Neuronal stem cell (in vitro differentiated cells): ENCODE measurements at regions not wholly inside any gene's neighbourhood (a gene's known extent, or its start where the extent isn't known, plus 50 kb on each side); places are given as distances from the start of the nearest gene placed in this dataset.

Experiments
- DNase-seq: peaks from one replicate; pipeline ENCODE4 v3.0.0-alpha.2; 2013; ENCODE audit warnings: low spot score
- H2AFZ ChIP-seq: one replicate; pipeline ENCODE4 v1.6.1; 2013; ENCODE audit warnings: mild to moderate bottlenecking, low read length, inconsistent platforms
- H2AK5ac ChIP-seq: 2 replicates; pipeline ENCODE4 v1.6.1; 2013; ENCODE audit warnings: low read depth, mild to moderate bottlenecking, inconsistent platforms, low read length, moderate library complexity, mixed read lengths
- H2BK120ac ChIP-seq: 2 replicates; pipeline ENCODE4 v1.6.1; 2013; ENCODE audit warnings: low read depth, mild to moderate bottlenecking, inconsistent platforms, low read length, moderate library complexity, mixed read lengths
- H2BK12ac ChIP-seq: one replicate; pipeline ENCODE4 v1.6.1; 2013; ENCODE audit warnings: low read length, inconsistent platforms
- H2BK15ac ChIP-seq: 2 replicates; pipeline ENCODE4 v1.6.1; 2013; ENCODE audit warnings: mild to moderate bottlenecking, low read length, inconsistent platforms, mixed read lengths
- H2BK5ac ChIP-seq: one replicate; pipeline ENCODE4 v1.6.1; 2013; ENCODE audit warnings: inconsistent platforms, mild to moderate bottlenecking, low read length, moderate library complexity
- H3K14ac ChIP-seq: one replicate; pipeline ENCODE4 v1.6.1; 2013; ENCODE audit warnings: low read length, inconsistent platforms
- H3K18ac ChIP-seq: 2 replicates; pipeline ENCODE4 v1.6.1; 2013; ENCODE audit warnings: low read length, inconsistent platforms
- H3K23ac ChIP-seq: 2 replicates; pipeline ENCODE4 v1.6.1; 2013; ENCODE audit warnings: low read depth, mild to moderate bottlenecking, mixed read lengths, low read length, inconsistent platforms; ENCODE audit not compliant: poor library complexity
- H3K27ac ChIP-seq: replicated peaks from 3 replicates; pipeline ENCODE4 v1.5.1; 2013; ENCODE audit warnings: low read length, inconsistent platforms
- H3K27me3 ChIP-seq, 3 experiments: 2 replicates each; pipeline ENCODE4 v1.6.1; 2013; ENCODE audit warnings: low read length in 3 of 3, mild to moderate bottlenecking in 2 of 3, inconsistent platforms in 1 of 3, low read depth in 1 of 3, mixed read lengths in 1 of 3, moderate library complexity in 1 of 3; ENCODE audit not compliant: control insufficient read depth in 3 of 3, insufficient read depth in 3 of 3
- H3K36me3 ChIP-seq, 2 donors: replicated peaks in 1 of 2; 2 replicates each; pipeline ENCODE4 v1.6.1; 2013; ENCODE audit warnings: low read length in 2 of 2; ENCODE audit not compliant: control insufficient read depth in 2 of 2, insufficient read depth in 2 of 2
- H3K4ac ChIP-seq: 2 replicates; pipeline ENCODE4 v1.6.1; 2013; ENCODE audit warnings: inconsistent platforms, mild to moderate bottlenecking, low read length, moderate library complexity
- H3K4me1 ChIP-seq, 2 donors: 1 replicate in 1 of 2; 2 replicates in 1 of 2; pipeline ENCODE4 v1.6.1; 2013; ENCODE audit warnings: low read length in 2 of 2, low read depth in 1 of 2; ENCODE audit not compliant: control insufficient read depth in 2 of 2, insufficient read depth in 1 of 2
- H3K4me2 ChIP-seq: one replicate; pipeline ENCODE4 v1.6.1; 2013; ENCODE audit warnings: mild to moderate bottlenecking, low read length, inconsistent platforms; ENCODE audit not compliant: insufficient read depth, poor library complexity, severe bottlenecking
- H3K4me3 ChIP-seq, 2 donors: 2 replicates each; pipeline ENCODE4 v1.5.1; 2013; ENCODE audit warnings: low read length in 2 of 2, mild to moderate bottlenecking in 2 of 2, inconsistent platforms in 1 of 2, moderate library complexity in 1 of 2
- H3K79me1 ChIP-seq: one replicate; pipeline ENCODE4 v1.6.1; 2013; ENCODE audit warnings: low read depth, mild to moderate bottlenecking, inconsistent platforms, low read length, moderate library complexity
- H3K9ac ChIP-seq: one replicate; pipeline ENCODE4 v1.6.1; 2013; ENCODE audit warnings: mild to moderate bottlenecking, low read depth, low read length, inconsistent platforms; ENCODE audit not compliant: poor library complexity
- H3K9me3 ChIP-seq, 2 donors: replicated peaks in 1 of 2; 2 replicates each; pipeline versions ENCODE3 to v1.6.1; 2013; ENCODE audit warnings: low read length in 2 of 2, mild to moderate bottlenecking in 2 of 2, inconsistent platforms in 1 of 2, low read depth in 1 of 2, mixed read lengths in 1 of 2, moderate library complexity in 1 of 2; ENCODE audit not compliant: control insufficient read depth in 2 of 2, insufficient read depth in 1 of 2
- H4K8ac ChIP-seq: one replicate; pipeline ENCODE4 v1.6.1; 2013; ENCODE audit warnings: low read depth, mild to moderate bottlenecking, inconsistent platforms, low read length, moderate library complexity
- H4K91ac ChIP-seq: one replicate; pipeline ENCODE4 v1.6.1; 2013; ENCODE audit warnings: low read length, low read depth, mild to moderate bottlenecking, inconsistent platforms; ENCODE audit not compliant: poor library complexity
- WGBS, 2 donors: extraction: QIAGEN DNeasy Blood & Tissue Kit; methylation state at CpG; one replicate each; pipeline ENCODE4 v1.1.7; 2013; ENCODE audit warnings: missing lambda C conversion rate in 2 of 2, mixed read lengths in 1 of 2; ENCODE audit not compliant: insufficient read length in 2 of 2, insufficient replicate concordance in 1 of 2; ENCODE audit errors: extremely low coverage in 2 of 2; 5-methylcytosine and 5-hydroxymethylcytosine counted together

DNA sequence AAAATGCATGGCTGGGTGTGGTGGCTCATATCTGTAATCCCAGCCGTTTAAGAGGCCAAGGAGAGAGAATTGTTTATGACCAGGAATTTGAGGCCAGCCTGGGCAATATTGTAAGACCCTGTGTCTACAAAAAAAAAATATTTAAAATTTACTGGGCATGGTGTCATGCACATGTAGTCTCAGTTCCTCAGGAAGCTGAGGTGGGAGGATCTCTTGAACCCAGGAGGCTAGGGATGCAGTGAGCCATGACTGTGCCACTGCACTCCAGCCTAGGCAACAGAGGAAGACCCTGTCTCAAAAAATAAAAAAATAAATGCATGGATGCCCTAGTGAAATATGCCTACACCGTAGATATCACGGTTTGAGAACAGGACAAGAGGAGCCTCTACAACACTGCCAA is 1331.2 kb upstream of the B3GALT2 start:
- Histone ChIP-seq H3K79me1 (no peaks in the 10 kb centered on the region), H3K18ac (no peak overlapping the region), H2BK5ac (no peak overlapping the region), H3K27ac (no peak overlapping the region), H4K91ac (no peak overlapping the region), H2BK120ac (no peak overlapping the region), H3K4me2 (no peak overlapping the region), H3K9ac (no peak overlapping the region), H2AFZ (no peak overlapping the region), H2BK15ac (no peak overlapping the region), H2BK12ac (no peak overlapping the region), H3K9me3 (peaks cover 0 to 3% of the 10 kb centered on the region in 2 donors), H3K4me3 (no peak overlapping the region), H3K23ac (no peak overlapping the region), H2AK5ac (no peak overlapping the region), H3K4ac (no peak overlapping the region), H4K8ac (no peak overlapping the region), H3K14ac (no peak overlapping the region), H3K4me1 (no peaks in the 10 kb centered on the region), H3K27me3 (no peaks in the 10 kb centered on the region), H3K36me3 (no peaks in the 10 kb centered on the region)
- no CpG with 5 or more reads among the region's 3 CpGs for WGBS, 2 donors
- DNase-seq = no peak

DNA sequence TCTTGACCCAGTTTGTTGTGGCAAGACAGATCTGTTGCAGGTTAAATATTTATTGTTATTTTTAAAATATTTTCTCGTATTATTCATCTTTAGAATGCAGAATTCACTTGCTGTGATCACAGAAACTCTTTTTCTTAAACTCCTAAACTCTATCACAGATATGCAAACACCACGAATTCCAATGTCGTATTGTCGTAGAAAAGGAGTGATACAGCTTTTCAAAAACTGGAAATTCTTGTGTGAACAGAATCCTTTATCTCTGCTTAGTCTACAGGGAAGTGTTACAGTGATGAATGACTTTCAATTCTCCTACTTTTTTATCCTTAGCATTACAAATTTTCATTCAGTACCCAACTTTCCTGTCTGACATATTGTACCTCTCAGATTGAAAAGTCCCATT is 1329.5 kb upstream of the B3GALT2 start:
- H3K27ac ChIP-seq = no peak overlapping the region
- no peaks in the 10 kb centered on the region for H3K79me1 ChIP-seq
- no peak overlapping the region for H2BK15ac ChIP-seq
- no peak for DNase-seq
- no peak overlapping the region for H3K14ac ChIP-seq
- no peak overlapping the region for H2AK5ac ChIP-seq
- no peak overlapping the region for H2AFZ ChIP-seq
- H4K8ac ChIP-seq = no peak overlapping the region
- H2BK120ac ChIP-seq = no peak overlapping the region
- H3K4ac ChIP-seq = no peak overlapping the region
- no peak overlapping the region for H3K4me3 ChIP-seq
- H3K4me1 ChIP-seq = no peaks in the 10 kb centered on the region
- no peaks in the 10 kb centered on the region for H3K36me3 ChIP-seq
- no peak overlapping the region for H4K91ac ChIP-seq
- no peak overlapping the region for H3K18ac ChIP-seq
- no peak overlapping the region for H3K23ac ChIP-seq
- no peak overlapping the region for H2BK12ac ChIP-seq
- peaks cover 3% of the 10 kb centered on the region in 2 donors for H3K9me3 ChIP-seq
- whole genome bisulfite sequencing, 2 donors = no CpG with 5 or more reads among the region's 4 CpGs
- no peak overlapping the region for H3K9ac ChIP-seq
- no peaks in the 10 kb centered on the region for H3K27me3 ChIP-seq
- no peak overlapping the region for H3K4me2 ChIP-seq
- no peak overlapping the region for H2BK5ac ChIP-seq

DNA sequence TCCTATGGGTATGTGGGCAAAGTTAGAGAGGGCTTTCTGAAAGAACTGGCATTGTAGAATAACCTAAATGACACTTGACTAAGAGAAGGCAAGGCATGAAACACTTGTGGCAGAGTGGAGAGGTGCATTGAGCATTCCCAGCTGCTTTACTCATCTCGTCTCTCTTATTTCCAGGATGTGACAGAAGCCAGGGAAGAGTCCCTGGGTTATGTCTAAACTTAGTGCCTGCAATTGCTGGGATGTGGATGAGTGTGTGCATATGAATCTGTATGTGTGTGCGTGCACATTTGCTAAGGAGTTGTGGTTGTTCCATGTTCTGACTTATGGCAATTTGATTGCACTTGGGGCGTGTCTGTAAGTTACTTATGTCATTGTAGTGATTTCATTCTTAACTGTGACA is 1326.5 kb upstream of the B3GALT2 start:
- Histone ChIP-seq H3K27me3 (no peaks in the 10 kb centered on the region), H3K18ac (no peak overlapping the region), H4K8ac (no peak overlapping the region), H2BK15ac (no peak overlapping the region), H2BK120ac (no peak overlapping the region), H3K36me3 (no peaks in the 10 kb centered on the region), H3K27ac (no peak overlapping the region), H3K9me3 (peaks cover 8 to 11% of the 10 kb centered on the region in 2 donors), H3K23ac (no peak overlapping the region), H3K4me3 (no peak overlapping the region), H3K4me2 (no peak overlapping the region), H3K4me1 (no peaks in the 10 kb centered on the region), H2BK5ac (no peak overlapping the region), H2AFZ (no peak overlapping the region), H3K79me1 (no peaks in the 10 kb centered on the region), H2BK12ac (no peak overlapping the region), H2AK5ac (no peak overlapping the region), H3K14ac (no peak overlapping the region), H4K91ac (no peak overlapping the region), H3K9ac (no peak overlapping the region), H3K4ac (no peak overlapping the region)
- DNase-seq = no peak
- no CpG with 5 or more reads among the region's 3 CpGs for WGBS, 2 donors

DNA sequence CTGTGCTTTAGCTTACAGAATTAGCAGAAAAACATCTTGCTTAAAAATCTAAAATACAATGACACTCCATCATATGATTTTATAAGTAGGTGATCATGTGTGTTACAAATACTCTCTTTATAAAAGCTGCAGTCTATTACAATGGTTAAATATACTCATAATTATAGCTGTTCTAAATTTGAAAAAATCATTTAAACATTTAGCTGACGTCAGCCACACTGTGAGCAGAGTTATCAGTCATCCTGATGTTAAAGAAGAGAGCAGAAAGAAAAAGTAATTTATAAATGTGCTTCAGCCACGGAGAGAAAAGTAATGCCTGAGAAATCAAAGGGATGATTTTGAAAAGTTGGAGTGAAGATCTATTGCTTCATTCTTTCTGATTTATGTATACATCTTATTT is 1325.9 kb upstream of the B3GALT2 start:
- Histone ChIP-seq H2AFZ (no peak overlapping the region), H4K8ac (no peak overlapping the region), H3K9me3 (peaks cover 8 to 11% of the 10 kb centered on the region in 2 donors), H2BK120ac (no peak overlapping the region), H3K27ac (no peak overlapping the region), H3K27me3 (no peaks in the 10 kb centered on the region), H3K4me1 (no peaks in the 10 kb centered on the region), H2BK15ac (no peak overlapping the region), H3K14ac (no peak overlapping the region), H3K36me3 (no peaks in the 10 kb centered on the region), H3K4me3 (no peak overlapping the region), H3K79me1 (no peaks in the 10 kb centered on the region), H3K23ac (no peak overlapping the region), H2BK12ac (no peak overlapping the region), H2AK5ac (no peak overlapping the region), H2BK5ac (no peak overlapping the region), H3K9ac (no peak overlapping the region), H3K4me2 (no peak overlapping the region), H3K18ac (no peak overlapping the region), H4K91ac (no peak overlapping the region), H3K4ac (no peak overlapping the region)
- DNase-seq = no peak
- WGBS, 2 donors = no CpG with 5 or more reads among the region's 2 CpGs
